Naive thymus-derived CD4-positive, alpha-beta T cell (primary cell): ENCODE measurements at regions not wholly inside any gene's neighbourhood (a gene's known extent, or its start where the extent isn't known, plus 50 kb on each side); places are given as distances from the start of the nearest gene placed in this dataset.
"Not testable (repeated sequence)": the region's sequence is repeated elsewhere in the genome, so short reads cannot be mapped to it uniquely, and the experiment has no call there.

Experiments used
- ATAC-seq: fragments of 150-1000 bp; cut with Tn5 transposase; 2 replicates; pipeline ENCODE4 v1.10.0; 2021; ENCODE audit warnings: mild to moderate bottlenecking, moderate library complexity
- CTCF ChIA-PET: fragments of 350-600 bp; sonication (Branson Sonifier 250); formaldehyde crosslinking; loops from one replicate; lab custom pipeline; 2021; ENCODE audit warnings: antibody characterized with exemption; lab: Charles Lee
- POLR2A ChIA-PET: fragments of 350-600 bp; sonication (Branson Sonifier 250); formaldehyde crosslinking; loops from one replicate; lab custom pipeline; 2021; ENCODE audit warnings: antibody characterized with exemption, inconsistent platforms; lab: Charles Lee
- DNase-seq, 9 donors: peaks; one replicate each; pipeline versions ENCODE4 v3.0.0 to v3.0.0-alpha.2; 2020 to 2022; ENCODE audit warnings: mixed read lengths in 1 of 9
- H3K27ac ChIP-seq: one replicate; pipeline ENCODE4 v1.7.0; 2013; ENCODE audit warnings: mild to moderate bottlenecking, low read depth, low read length, moderate library complexity
- H3K27me3 ChIP-seq, 2 donors: one replicate each; pipeline ENCODE4 v1.7.0; 2013; ENCODE audit warnings: low read length in 2 of 2, mild to moderate bottlenecking in 2 of 2, moderate library complexity in 2 of 2; ENCODE audit not compliant: control insufficient read depth in 2 of 2, insufficient read depth in 2 of 2
- H3K36me3 ChIP-seq, 3 experiments: 1 replicate in 2 of 3; 2 replicates in 1 of 3; pipeline ENCODE4 v1.7.0; 2013; ENCODE audit warnings: low read length in 3 of 3, mild to moderate bottlenecking in 3 of 3, moderate library complexity in 1 of 3; ENCODE audit not compliant: insufficient read depth in 3 of 3, control insufficient read depth in 2 of 3
- H3K4me1 ChIP-seq, 2 donors: one replicate each; pipeline ENCODE4 v1.7.0; 2013; ENCODE audit warnings: low read length in 2 of 2, mild to moderate bottlenecking in 2 of 2, moderate library complexity in 1 of 2; ENCODE audit not compliant: control insufficient read depth in 2 of 2, insufficient read depth in 2 of 2
- H3K4me3 ChIP-seq: 2 replicates; pipeline ENCODE4 v1.7.0; 2013; ENCODE audit warnings: mild to moderate bottlenecking, low read length
- H3K9me3 ChIP-seq, 3 experiments: 1 replicate in 2 of 3; 2 replicates in 1 of 3; pipeline ENCODE4 v1.7.0; 2013; ENCODE audit warnings: low read length in 3 of 3; ENCODE audit not compliant: control insufficient read depth in 2 of 3
- H3K27ac Mint-ChIP-seq, 9 donors: one replicate each; pipeline ENCODE4 v1.8.0; 2020 to 2022; ENCODE audit warnings: mixed read lengths in 9 of 9, mild to moderate bottlenecking in 8 of 9, moderate library complexity in 5 of 9, inconsistent platforms in 2 of 9
- H3K27me3 Mint-ChIP-seq, 5 donors: one replicate each; pipeline ENCODE4 v1.8.0; 2021 to 2022; ENCODE audit warnings: mixed read lengths in 5 of 5, mild to moderate bottlenecking in 1 of 5
- H3K36me3 Mint-ChIP-seq, 5 donors: one replicate each; pipeline ENCODE4 v1.8.0; 2020 to 2022; ENCODE audit warnings: mixed read lengths in 5 of 5, mild to moderate bottlenecking in 3 of 5, inconsistent platforms in 1 of 5
- H3K4me1 Mint-ChIP-seq, 7 donors: one replicate each; pipeline ENCODE4 v1.8.0; 2020 to 2022; ENCODE audit warnings: mixed read lengths in 7 of 7, mild to moderate bottlenecking in 3 of 7, inconsistent platforms in 1 of 7
- H3K4me3 Mint-ChIP-seq, 10 donors: one replicate each; pipeline ENCODE4 v1.8.0; 2020 to 2022; ENCODE audit warnings: mild to moderate bottlenecking in 10 of 10, mixed read lengths in 10 of 10, moderate library complexity in 6 of 10, inconsistent platforms in 2 of 10
- H3K9me3 Mint-ChIP-seq, 11 donors: one replicate each; pipeline ENCODE4 v1.8.0; 2020 to 2022; ENCODE audit warnings: mixed read lengths in 11 of 11, mild to moderate bottlenecking in 4 of 11, inconsistent platforms in 1 of 11, moderate library complexity in 1 of 11
- intact Hi-C, 2 donors: fragments of 100-400 bp; cut with micrococcal nuclease; formaldehyde crosslinking; loops; one replicate each; pipeline ENCODE4 v1.15.1; 2023

GRCh38 chr4:45280121-45280520 lies 553.8 kb upstream of the GNPDA2 start:
- ChIA-PET CTCF (no interaction called here), POLR2A (no interaction called here)
- no peaks in the 10 kb centered on the region for H3K36me3 Mint-ChIP-seq
- H3K36me3 ChIP-seq = no peaks in the 10 kb centered on the region
- ATAC-seq (no peak), DNase-seq (no peak)
- no peak overlapping the region for H3K27ac Mint-ChIP-seq
- no peak overlapping the region for H3K4me3 ChIP-seq
- intact Hi-C loops = no loop called here
- no peaks in the 10 kb centered on the region for H3K4me1 ChIP-seq
- H3K27ac ChIP-seq = no peak overlapping the region
- H3K4me1 Mint-ChIP-seq = no peaks in the 10 kb centered on the region
- H3K9me3 ChIP-seq = peaks cover 0 to 4% (median 0%) of the 10 kb centered on the region in 3 experiments
- H3K27me3 ChIP-seq = no peaks in the 10 kb centered on the region
- H3K4me3 Mint-ChIP-seq = no peak overlapping the region
- H3K9me3 Mint-ChIP-seq = peaks cover 0 to 8% (median 3%) of the 10 kb centered on the region in 11 donors
- H3K27me3 Mint-ChIP-seq = no peaks in the 10 kb centered on the region

GRCh38 chr4:45275862-45276261 lies 549.5 kb upstream of the GNPDA2 start:
- Mint-ChIP-seq H3K36me3 (no peaks in the 10 kb centered on the region), H3K27me3 (no peaks in the 10 kb centered on the region), H3K4me1 (no peaks in the 10 kb centered on the region), H3K4me3 (no peak overlapping the region), H3K27ac (no peak overlapping the region), H3K9me3 (peaks cover 0 to 14% (median 4%) of the 10 kb centered on the region in 11 donors)
- Histone ChIP-seq H3K36me3 (no peaks in the 10 kb centered on the region), H3K27ac (no peak overlapping the region), H3K4me3 (no peak overlapping the region), H3K27me3 (no peaks in the 10 kb centered on the region), H3K4me1 (no peaks in the 10 kb centered on the region), H3K9me3 (no peaks in the 10 kb centered on the region)
- ChIA-PET CTCF (no interaction called here), POLR2A (no interaction called here)
- intact Hi-C loops = no loop called here
- DNase-seq = no peak
- ATAC-seq = no peak

GRCh38 chr4:45248106-45248505 lies 521.8 kb upstream of the GNPDA2 start:
- H3K36me3 ChIP-seq, CTCF ChIA-PET, H3K4me3 Mint-ChIP-seq, POLR2A ChIA-PET, DNase-seq, intact Hi-C loops, H3K9me3 ChIP-seq, H3K4me1 ChIP-seq, H3K27me3 Mint-ChIP-seq, H3K27ac ChIP-seq, H3K27me3 ChIP-seq, H3K36me3 Mint-ChIP-seq, H3K4me3 ChIP-seq, H3K27ac Mint-ChIP-seq, H3K4me1 Mint-ChIP-seq, ATAC-seq: not testable (repeated sequence)
- H3K9me3 Mint-ChIP-seq = peaks cover 0 to 27% (median 5%) of the 10 kb centered on the region in 11 donors

- DNase-seq (no peak), ATAC-seq (no peak)
- no peak overlapping the region for H3K27ac Mint-ChIP-seq
- Histone ChIP-seq H3K4me1 (no peaks in the 10 kb centered on the region), H3K4me3 (no peak overlapping the region), H3K36me3 (no peaks in the 10 kb centered on the region), H3K27ac (no peak overlapping the region), H3K9me3 (no peaks in the 10 kb centered on the region), H3K27me3 (no peaks in the 10 kb centered on the region)
- intact Hi-C loops = no loop called here
- no peaks in the 10 kb centered on the region for H3K36me3 Mint-ChIP-seq
- ChIA-PET POLR2A (no interaction called here), CTCF (no interaction called here)
- H3K4me3 Mint-ChIP-seq = no peak overlapping the region
- no peaks in the 10 kb centered on the region for H3K4me1 Mint-ChIP-seq
- no peaks in the 10 kb centered on the region for H3K27me3 Mint-ChIP-seq
- peaks cover 0 to 14% (median 3%) of the 10 kb centered on the region in 11 donors for H3K9me3 Mint-ChIP-seq
These were observed 515.6 kb upstream of the GNPDA2 start for GRCh38 chr4:45241976-45242375.

- Histone ChIP-seq H3K27me3 (no peaks in the 10 kb centered on the region), H3K4me3 (no peak overlapping the region), H3K27ac (no peak overlapping the region), H3K4me1 (no peaks in the 10 kb centered on the region), H3K36me3 (no peaks in the 10 kb centered on the region), H3K9me3 (no peaks in the 10 kb centered on the region)
- CTCF ChIA-PET = no interaction called here
- ATAC-seq (no peak), DNase-seq (no peak)
- Mint-ChIP-seq H3K4me3 (no peak overlapping the region), H3K27me3 (no peaks in the 10 kb centered on the region), H3K36me3 (peaks cover 0 to 3% (median 0%) of the 10 kb centered on the region in 5 donors), H3K27ac (no peak overlapping the region), H3K4me1 (no peaks in the 10 kb centered on the region), H3K9me3 (peaks cover 0 to 12% (median 4%) of the 10 kb centered on the region in 11 donors)
- intact Hi-C loops = no loop called here
- POLR2A ChIA-PET = no interaction called here
These were observed 502.9 kb upstream of the GNPDA2 start for GRCh38 chr4:45229206-45229605.

DNA sequence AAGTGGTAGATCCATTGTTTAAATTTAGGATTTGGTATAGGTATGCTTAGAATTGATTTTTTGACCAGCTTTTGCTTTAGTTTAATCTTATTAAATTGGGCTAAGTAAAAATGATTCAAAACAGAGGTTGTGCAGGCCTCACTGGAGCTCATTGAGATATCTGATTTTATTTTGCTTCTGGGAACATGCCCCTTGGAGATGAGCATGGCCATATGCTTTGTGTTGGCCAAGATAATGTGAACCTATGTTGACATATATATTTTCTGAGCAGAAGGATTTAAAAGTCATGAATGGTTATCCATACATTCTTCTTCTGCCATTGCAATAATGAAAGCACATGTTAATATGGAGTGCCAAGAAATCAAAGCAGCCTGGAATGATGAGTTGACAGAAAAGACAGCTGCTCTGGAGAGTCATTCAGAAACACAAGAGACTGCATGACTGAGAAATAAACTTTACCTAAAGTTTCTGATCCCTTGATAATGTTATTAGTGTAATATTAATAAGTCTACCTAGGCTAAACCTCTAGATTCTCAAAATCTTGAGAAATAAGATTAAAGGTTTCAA lies 489.7 kb upstream of the GNPDA2 start:
- CTCF ChIA-PET = no interaction called here
- peaks cover 0 to 4% (median 0%) of the 10 kb centered on the region in 3 experiments for H3K9me3 ChIP-seq
- H3K27ac Mint-ChIP-seq = no peak overlapping the region
- H3K4me3 ChIP-seq = no peak overlapping the region
- H3K27me3 Mint-ChIP-seq = no peaks in the 10 kb centered on the region
- H3K36me3 Mint-ChIP-seq = no peaks in the 10 kb centered on the region
- peaks cover 0 to 1% (median 0%) of the 10 kb centered on the region in 11 donors for H3K9me3 Mint-ChIP-seq
- no peak overlapping the region for H3K27ac ChIP-seq
- no peaks in the 10 kb centered on the region for H3K36me3 ChIP-seq
- POLR2A ChIA-PET = no interaction called here
- intact Hi-C loops = no loop called here
- H3K27me3 ChIP-seq = no peaks in the 10 kb centered on the region
- H3K4me1 ChIP-seq = no peaks in the 10 kb centered on the region
- no peak for DNase-seq
- no peak for ATAC-seq
- H3K4me1 Mint-ChIP-seq = no peaks in the 10 kb centered on the region
- no peak overlapping the region for H3K4me3 Mint-ChIP-seq

DNA sequence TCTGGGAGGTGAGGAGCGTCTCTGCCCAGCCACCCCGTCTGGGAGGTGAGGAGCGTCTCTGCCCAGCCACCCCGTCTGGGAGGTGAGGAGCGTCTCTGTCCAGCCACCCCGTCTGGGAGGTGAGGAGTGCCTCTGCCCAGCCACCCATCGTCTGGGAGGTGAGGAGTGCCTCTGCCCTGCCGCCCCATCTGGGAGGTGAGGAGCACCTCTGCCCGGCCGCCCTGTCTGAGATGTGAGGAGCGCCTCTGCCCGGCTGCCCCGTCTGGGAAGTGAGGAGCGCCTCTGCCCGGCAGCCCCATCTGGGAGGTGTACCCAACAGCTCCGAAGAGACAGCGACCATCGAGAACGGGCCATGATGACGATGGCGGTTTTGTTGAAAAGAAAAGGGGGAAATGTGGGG lies 482.1 kb upstream of the GNPDA2 start:
- H3K4me1 ChIP-seq, POLR2A ChIA-PET, H3K9me3 ChIP-seq, intact Hi-C loops, H3K36me3 ChIP-seq, DNase-seq, H3K27me3 Mint-ChIP-seq, H3K4me1 Mint-ChIP-seq, H3K4me3 ChIP-seq, CTCF ChIA-PET, H3K27me3 ChIP-seq, H3K4me3 Mint-ChIP-seq, H3K36me3 Mint-ChIP-seq, H3K27ac Mint-ChIP-seq, ATAC-seq, H3K27ac ChIP-seq: not testable (repeated sequence)
- H3K9me3 Mint-ChIP-seq = peaks cover 6 to 21% (median 11%) of the 10 kb centered on the region in 11 donors
